NCI-H748 (cell line): ENCODE measurements at regions not wholly inside any gene's neighbourhood (a gene's known extent, or its start where the extent isn't known, plus 50 kb on each side); places are given as distances from the start of the nearest gene placed in this dataset.
A peak's percentile ranks its signal among the peaks of the same experiment; 100 is the strongest.
"Not testable (repeated sequence)": the region's sequence is repeated elsewhere in the genome, so short reads cannot be mapped to it uniquely, and the experiment has no call there.

ENCODE experiments used
- DNase-seq: peaks from one replicate; lab custom pipeline; 2025; ENCODE audit not compliant: unreplicated experiment; lab: John Stamatoyannopoulos, UW

DNA sequence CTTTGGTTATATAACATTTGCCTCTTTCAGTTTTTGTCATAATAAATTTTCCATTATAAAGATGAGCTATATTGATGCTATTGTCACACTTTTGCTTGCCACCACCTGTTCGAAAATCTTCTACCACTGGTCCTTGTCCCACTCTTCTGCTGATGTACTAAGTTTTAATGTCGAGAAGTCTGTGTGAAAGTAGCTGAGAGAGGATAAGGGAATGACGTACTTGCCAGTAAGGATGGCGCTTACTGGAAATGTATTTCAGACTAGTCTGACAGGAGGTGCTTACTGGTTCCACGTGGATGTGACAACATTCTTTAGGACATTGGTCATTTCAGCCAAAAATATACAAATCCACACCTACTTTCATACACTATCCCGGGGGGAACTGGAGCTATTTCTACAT is 132.7 kb upstream of the NR3C2 start:
- DNase-seq, result no peak

DNA sequence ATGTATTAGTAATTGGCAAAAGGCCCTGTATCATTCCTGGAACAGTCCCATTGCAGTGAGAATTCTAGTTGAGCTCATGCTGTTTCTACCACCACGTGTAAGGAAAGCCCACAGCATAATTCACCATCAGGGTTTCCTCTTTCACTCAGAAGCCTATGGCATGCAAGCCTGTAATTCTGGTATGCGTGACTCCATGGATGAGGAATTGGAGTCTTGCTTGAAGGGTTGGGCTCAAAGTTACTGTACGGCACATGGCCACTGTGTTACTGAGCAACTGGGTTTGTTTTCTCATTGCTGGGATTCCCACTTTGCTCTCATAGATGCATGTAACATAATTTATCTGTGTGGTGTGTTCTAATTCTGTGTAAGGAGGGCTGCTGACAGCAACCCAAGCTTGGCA is 132.3 kb upstream of the NR3C2 start:
- DNase-seq, result no peak

GRCh38 chr4:148574066-148574465 is 131.9 kb upstream of the NR3C2 start:
- no peak for DNase-seq

GRCh38 chr4:148573296-148573695 is 131.1 kb upstream of the NR3C2 start:
- no peak for DNase-seq

DNA sequence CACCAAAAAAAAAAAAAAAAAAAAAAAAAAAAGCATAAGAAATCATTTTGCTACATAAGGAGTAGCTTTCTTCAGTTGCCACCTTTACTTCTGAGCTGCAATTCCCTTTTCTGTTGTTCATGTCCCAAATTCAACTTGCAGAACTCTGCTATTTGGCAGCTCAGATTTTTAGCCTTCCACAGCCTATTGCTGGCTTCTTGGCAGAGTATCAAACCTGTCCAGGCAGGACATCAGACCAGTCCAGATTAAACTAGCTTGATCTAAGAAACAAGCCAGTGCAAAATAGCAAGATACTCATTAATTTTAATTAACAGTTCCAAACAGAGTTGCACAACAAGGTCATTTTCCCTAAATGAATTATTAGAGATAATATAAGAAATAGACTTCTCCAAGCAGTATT is 123.6 kb upstream of the NR3C2 start:
- DNase-seq, result no peak

- peak; percentile 1 for DNase-seq
Observed at GRCh38 chr4:148563684-148564083, 121.5 kb upstream of the NR3C2 start.

- DNase-seq, result no peak
Observed at GRCh38 chr4:148561467-148561866, 119.3 kb upstream of the NR3C2 start.

DNA sequence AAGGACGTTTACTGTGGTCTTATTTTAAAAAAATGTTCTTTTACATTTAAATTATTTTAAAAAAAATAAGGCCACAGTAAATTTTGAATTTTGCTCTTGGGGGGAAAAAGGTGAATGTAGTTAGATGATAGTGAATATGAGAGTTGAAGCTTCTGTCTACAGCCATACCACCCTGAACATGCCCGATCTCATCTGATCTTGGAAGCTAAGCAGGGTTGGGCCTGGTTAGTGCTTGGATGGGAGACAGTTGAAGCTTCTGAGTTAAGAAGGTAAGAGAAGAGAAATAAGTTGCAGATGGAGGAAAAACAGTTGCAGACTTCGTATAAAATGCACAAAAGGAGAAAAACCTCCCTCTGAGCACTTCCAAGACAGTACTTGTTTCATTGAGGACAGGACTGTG is 115.6 kb upstream of the NR3C2 start:
- no peak for DNase-seq

DNA sequence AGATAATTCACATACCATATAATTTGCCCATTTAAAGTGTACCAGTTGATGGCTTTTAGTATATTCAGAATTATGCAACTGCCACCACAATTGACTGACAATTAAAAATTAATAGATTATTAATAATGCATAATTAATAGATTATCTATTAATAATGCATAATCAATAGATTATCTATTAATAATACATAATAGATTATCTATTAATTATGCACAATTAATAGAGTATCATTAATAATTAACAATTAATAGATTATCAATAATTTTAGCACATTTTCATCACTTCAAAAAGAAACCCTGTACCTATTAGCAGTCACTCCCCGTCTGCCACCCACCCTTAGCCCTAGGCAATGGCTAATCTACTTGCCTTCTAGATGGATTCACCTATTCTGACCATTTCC is 108.6 kb upstream of the NR3C2 start:
- no peak for DNase-seq

DNA sequence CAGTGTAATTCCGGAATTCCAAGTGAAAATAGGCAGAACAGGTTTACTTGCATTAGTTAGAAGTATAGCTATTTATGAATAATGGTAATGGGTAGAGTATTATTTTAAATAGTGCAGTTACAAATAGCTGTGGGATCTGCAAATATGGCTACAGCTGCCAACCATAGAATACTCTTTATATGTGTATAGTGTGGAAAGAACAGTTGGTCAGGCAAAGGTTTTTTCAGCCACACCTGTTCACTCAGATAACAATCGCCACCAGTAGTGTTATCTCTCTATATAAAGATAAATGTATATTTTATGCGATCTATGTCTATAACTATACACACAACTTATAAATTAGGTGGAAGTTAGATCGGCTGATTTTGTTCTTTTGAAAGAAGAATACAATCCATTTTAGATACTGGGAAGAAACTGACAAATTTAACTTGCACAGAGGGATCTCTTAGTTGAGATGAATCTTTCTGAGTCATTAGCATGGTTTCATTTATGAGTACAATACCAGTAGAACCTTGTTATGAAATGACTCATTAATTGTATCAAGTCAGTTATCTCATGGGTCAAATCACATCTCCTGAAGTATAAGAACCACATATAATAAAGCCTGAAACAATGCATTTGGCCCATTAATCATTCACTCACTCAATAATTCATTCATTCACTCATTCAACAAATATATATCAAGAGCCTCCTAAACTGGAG is 100.9 kb upstream of the NR3C2 start:
- DNase-seq, result no peak

DNA sequence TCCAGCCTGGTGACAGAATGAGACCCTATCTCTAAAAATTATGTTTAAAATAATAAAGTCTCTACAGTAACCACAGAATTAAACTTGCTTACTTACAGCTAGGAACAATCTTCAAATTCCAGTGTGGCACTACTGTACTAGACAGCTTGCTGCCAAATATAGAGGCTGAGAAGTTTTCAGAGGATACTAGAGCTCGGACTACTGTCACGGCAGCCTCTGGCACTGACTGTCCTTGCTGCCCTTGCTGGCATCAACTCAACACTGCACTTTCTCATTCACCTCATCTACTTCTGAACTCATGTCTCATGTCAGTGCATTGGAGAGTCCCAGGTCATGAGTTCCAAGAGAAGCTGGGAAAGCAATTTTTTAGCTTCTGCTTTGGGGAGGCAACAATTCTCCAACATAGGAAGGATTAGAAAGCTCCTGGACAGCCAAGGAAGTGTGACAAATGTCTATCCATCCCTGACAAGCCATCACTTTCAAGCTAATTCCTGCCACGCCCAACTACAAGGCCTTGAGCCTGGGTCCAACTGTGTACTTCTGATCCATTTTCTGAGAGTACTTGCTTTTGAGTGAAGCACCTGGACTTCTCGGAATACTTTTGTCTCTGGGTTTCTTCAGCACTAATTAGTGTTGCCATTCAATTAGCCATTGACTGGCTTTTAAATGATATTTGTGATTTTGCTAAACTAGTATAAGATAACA is 98.6 kb upstream of the NR3C2 start:
- no peak for DNase-seq

GRCh38 chr4:148539387-148539786 is 97.2 kb upstream of the NR3C2 start:
- no peak for DNase-seq

DNA sequence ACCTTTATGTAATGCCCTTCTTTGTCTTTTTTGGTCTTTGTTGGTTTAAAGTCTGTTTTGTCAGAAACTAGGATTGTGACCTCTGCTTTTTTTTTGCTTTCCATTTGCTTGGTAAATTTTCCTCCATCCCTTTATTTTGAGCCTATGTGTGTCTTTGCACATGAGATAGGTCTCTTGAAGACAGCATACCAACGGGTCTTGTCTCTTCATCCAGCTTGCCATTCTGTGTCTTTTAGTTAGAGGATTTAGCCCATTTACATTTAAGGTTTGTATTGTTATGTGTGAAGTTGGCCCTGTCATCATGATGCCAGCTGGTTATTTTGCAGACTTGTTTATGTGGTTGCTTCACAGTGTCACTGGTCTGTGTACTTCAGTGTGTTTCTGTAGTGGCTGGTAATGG is 91.6 kb upstream of the NR3C2 start:
- not testable (repeated sequence) for DNase-seq

GRCh38 chr4:148530114-148530513 is 87.9 kb upstream of the NR3C2 start:
- no peak for DNase-seq

GRCh38 chr4:148527571-148527970 is 85.4 kb upstream of the NR3C2 start:
- no peak for DNase-seq

GRCh38 chr4:148522995-148523394 is 80.8 kb upstream of the NR3C2 start:
- DNase-seq, result no peak

DNA sequence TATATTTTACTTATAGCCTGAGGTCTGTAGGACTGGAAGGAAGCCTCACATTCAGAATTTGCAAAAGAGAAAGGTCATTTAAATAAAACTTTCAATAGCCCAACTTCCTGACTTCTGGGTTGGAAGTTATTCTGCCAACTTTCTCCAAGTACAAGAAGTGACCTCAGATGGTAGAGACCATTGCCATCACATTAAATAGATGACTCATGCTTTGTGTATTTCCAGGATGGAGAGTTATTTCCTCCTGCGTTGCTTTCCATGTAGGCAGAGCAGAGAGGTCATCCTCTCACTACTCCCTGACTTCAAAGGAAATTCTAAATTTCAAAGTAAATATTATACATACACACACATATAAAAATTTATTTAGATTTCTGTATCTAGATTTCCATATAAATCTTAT is 73.0 kb upstream of the NR3C2 start:
- no peak for DNase-seq

GRCh38 chr4:148514581-148514980 is 72.4 kb upstream of the NR3C2 start:
- no peak for DNase-seq

DNA sequence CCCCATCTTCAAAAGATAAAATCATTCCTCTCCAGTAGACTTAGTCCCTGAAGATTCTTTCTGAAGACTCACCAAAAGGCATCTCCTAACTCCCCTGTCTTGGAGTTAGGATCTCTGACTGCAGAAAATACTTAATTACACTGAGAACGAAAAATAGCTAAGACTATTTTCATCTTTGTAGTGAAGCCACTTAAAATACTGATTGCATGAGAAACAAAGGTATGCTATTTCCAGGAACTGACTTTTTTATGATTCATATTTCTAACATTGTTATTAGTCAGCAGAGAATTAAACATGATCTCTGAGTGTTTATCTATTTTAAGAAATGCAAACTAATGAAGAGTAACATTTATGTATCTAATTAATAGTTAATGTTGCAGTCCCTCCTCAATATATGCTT is 71.8 kb upstream of the NR3C2 start:
- DNase-seq, result no peak

GRCh38 chr4:148510211-148510610 is 68.0 kb upstream of the NR3C2 start:
- no peak for DNase-seq

GRCh38 chr4:148503681-148504080 is 61.5 kb upstream of the NR3C2 start:
- DNase-seq, result no peak

DNA sequence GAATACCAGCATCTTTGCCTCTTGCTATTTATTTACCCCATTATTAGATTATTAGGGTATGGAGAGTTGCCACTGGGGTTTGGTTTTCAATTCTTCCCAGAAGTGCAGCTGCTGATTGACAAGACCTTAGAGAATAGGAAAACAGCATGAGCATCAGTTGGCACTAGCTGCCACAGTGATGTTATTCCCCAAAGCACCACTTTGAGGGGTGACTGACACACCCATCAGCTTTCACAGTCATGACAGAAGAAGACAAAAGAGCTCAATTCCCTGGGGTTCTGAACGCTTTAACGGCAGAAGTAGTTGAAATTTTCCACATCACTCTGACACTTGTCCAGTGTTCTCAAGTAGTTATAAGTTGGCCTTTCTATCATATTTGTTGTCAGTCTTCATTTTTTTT is 55.0 kb upstream of the NR3C2 start:
- DNase-seq, result no peak

DNA sequence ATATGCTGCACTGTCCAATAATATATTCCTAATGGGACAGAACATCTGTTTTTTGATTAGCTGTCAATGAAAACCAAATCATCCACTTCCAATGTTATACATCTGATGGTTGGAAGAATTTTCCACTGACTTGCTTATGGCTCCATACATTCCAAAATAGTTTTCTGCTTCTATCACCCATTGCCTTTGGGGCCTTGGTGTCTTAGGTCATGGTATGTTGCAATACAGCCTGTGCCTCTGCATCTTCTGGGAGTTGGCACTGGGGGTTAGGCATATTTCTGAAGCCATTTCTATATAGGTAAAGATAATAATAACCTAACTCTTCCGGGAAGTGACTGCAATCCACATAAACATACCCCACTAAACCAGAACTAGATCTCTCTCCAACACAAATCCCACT is 53.2 kb upstream of the NR3C2 start:
- DNase-seq, result no peak
